Testis (tissue), 2 donors: ENCODE measurements at regions not wholly inside any gene's neighbourhood (a gene's known extent, or its start where the extent isn't known, plus 50 kb on each side); places are given as distances from the start of the nearest gene placed in this dataset.
"Not testable (repeated sequence)": the region's sequence is repeated elsewhere in the genome, so short reads cannot be mapped to it uniquely, and the experiment has no call there.

Experiments
- DNase-seq: peaks from one replicate; pipeline ENCODE4 v3.0.0-alpha.2; 2019
- H3K27ac ChIP-seq, 2 donors: fragments of 200-600 bp; sonication (generic); one replicate each; pipeline ENCODE4 v1.5.1; 2019
- H3K27me3 ChIP-seq: fragments of 200-600 bp; sonication (generic); one replicate; pipeline ENCODE4 v1.5.1; 2019
- H3K36me3 ChIP-seq: fragments of 200-600 bp; sonication (generic); one replicate; pipeline ENCODE4 v1.5.1; 2017; ENCODE audit warnings: low read depth; ENCODE audit errors: missing control alignments
- H3K4me1 ChIP-seq: fragments of 200-600 bp; sonication (generic); one replicate; pipeline ENCODE4 v1.5.1; 2019
- H3K4me3 ChIP-seq, 2 donors: fragments of 200-600 bp; sonication (generic); one replicate each; pipeline ENCODE4 v1.5.1; 2017 to 2019
- H3K9me3 ChIP-seq: fragments of 200-600 bp; sonication (generic); one replicate; pipeline ENCODE4 v1.5.1; 2017
- POLR2A ChIP-seq: fragments of 450-650 bp; IDR thresholded peaks from one replicate; pipeline ENCODE4 v1.6.1; 2017; ENCODE audit warnings: antibody characterized with exemption, mild to moderate bottlenecking, moderate library complexity
- WGBS, 2 donors: methylation state at CpG; one replicate each; pipeline ENCODE4 v1.1.5; 2018; 5-methylcytosine and 5-hydroxymethylcytosine counted together
- intact Hi-C: fragments of 100-400 bp; cut with DNase I; formaldehyde crosslinking; loops from one replicate; pipeline ENCODE4 v1.15.1; 2023; ENCODE audit warnings: low total_unique reads
- TF ChIP-seq, protein P1 (sequence below), 3 experiments: fragments of 450-650 bp in 2 of 3; fragments of 200-600 bp in 1 of 3; sonication (generic) in 1 of 3; IDR thresholded peaks; one replicate each; pipeline ENCODE4 v1.5.1; 2016 to 2019; ENCODE audit warnings: antibody characterized with exemption in 3 of 3, mild to moderate bottlenecking in 2 of 3, moderate library complexity in 1 of 3

DNA sequence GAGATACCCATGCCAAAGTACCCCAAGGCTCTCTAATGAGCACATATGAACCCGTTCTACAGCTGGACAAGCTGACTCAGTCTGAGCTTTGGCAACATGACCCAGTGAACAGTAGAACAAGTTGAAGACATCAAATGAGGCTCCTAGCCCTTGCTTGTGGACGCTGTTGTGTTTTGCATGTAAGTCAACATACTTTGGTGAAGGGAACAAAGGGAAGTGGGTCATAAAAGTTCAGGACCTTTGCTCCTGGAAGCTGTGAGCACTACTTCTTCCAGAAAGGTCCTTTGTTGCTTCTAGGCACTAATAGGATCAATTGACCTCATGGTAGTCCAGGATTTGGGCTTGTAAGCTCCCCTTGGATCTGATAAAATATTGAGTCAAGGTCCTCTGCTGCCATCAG lies 613.5 kb upstream of the TBX3 start:
- H3K9me3 ChIP-seq = no peaks in the 10 kb centered on the region
- no peak overlapping the region for H3K4me3 ChIP-seq
- intact Hi-C loops = no loop called here
- WGBS, 2 donors = 89 to 91% methylated on average over 2 of the region's 2 CpGs
- DNase-seq = no peak
- no peak overlapping the region for H3K27ac ChIP-seq
- no peaks in the 10 kb centered on the region for H3K4me1 ChIP-seq
- H3K27me3 ChIP-seq = no peaks in the 10 kb centered on the region
- TF ChIP-seq, protein P1, sequence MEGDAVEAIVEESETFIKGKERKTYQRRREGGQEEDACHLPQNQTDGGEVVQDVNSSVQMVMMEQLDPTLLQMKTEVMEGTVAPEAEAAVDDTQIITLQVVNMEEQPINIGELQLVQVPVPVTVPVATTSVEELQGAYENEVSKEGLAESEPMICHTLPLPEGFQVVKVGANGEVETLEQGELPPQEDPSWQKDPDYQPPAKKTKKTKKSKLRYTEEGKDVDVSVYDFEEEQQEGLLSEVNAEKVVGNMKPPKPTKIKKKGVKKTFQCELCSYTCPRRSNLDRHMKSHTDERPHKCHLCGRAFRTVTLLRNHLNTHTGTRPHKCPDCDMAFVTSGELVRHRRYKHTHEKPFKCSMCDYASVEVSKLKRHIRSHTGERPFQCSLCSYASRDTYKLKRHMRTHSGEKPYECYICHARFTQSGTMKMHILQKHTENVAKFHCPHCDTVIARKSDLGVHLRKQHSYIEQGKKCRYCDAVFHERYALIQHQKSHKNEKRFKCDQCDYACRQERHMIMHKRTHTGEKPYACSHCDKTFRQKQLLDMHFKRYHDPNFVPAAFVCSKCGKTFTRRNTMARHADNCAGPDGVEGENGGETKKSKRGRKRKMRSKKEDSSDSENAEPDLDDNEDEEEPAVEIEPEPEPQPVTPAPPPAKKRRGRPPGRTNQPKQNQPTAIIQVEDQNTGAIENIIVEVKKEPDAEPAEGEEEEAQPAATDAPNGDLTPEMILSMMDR (IDR thresholded peaks at IDR 0.05) = no peak
- TF ChIP-seq POLR2A = no peak
- H3K36me3 ChIP-seq = no peaks in the 10 kb centered on the region

DNA sequence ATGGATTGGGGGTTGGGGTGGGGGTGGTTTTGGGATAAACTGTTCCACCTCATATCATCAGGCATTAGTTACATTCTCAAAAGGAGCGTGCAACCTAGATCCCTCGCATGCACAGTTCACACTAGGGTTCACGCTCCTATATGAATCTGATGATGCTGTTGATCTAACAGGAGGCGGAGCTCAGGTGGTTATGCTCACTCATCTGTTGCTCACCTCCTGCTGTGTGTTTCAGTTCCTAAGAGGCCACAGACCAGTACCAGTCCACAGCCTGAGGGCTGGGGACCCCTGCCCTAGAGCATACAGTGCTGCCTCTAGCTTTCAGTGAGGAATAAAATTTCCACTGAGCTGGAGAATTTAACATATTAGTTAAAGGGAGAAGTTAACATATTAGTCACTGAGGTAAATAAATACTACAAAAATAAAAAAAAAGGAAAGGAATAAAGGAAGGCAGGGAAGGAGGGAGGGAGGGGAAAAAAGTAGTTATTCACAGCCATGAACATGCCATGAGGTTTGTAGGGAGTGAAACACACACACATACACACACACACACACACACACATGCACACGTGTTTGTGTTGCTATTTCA lies 612.7 kb upstream of the TBX3 start:
- 87 to 92% methylated on average over 5 of the region's 5 CpGs for WGBS, 2 donors
- no peak overlapping the region for H3K27ac ChIP-seq
- H3K9me3 ChIP-seq = no peaks in the 10 kb centered on the region
- no peaks in the 10 kb centered on the region for H3K36me3 ChIP-seq
- H3K4me1 ChIP-seq = no peaks in the 10 kb centered on the region
- H3K4me3 ChIP-seq = no peak overlapping the region
- DNase-seq = no peak
- intact Hi-C loops = no loop called here
- no peak for TF ChIP-seq POLR2A
- TF ChIP-seq, protein P1 (IDR thresholded peaks at IDR 0.05) = no peak
- no peaks in the 10 kb centered on the region for H3K27me3 ChIP-seq

DNA sequence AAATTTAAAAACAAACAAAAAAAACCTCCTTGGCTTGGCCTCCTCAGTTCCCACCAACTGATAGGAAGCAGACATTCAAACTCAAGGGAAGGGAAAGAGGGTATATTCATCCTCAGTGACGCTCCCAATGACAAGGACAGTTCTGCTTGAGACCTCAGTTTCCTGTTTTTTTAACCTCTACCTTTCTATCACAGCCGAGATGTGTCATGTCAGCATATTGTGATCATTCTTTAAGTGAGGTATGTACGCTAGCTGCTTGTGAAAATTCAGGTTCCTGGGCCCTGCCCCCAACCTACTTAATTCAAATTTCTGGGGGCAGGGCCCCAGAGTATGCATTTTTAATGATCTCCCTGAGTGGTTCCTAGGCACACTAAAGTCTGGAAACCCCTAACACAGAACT lies 611.9 kb upstream of the TBX3 start:
- Histone ChIP-seq H3K36me3 (no peaks in the 10 kb centered on the region), H3K4me3 (no peak overlapping the region), H3K27me3 (no peaks in the 10 kb centered on the region), H3K27ac (no peak overlapping the region), H3K9me3 (no peaks in the 10 kb centered on the region), H3K4me1 (no peaks in the 10 kb centered on the region)
- intact Hi-C loops = no loop called here
- no peak for TF ChIP-seq POLR2A
- TF ChIP-seq, protein P1 (IDR thresholded peaks at IDR 0.05) = no peak
- 86 to 91% methylated on average over 3 of the region's 3 CpGs for WGBS, 2 donors
- DNase-seq = no peak

DNA sequence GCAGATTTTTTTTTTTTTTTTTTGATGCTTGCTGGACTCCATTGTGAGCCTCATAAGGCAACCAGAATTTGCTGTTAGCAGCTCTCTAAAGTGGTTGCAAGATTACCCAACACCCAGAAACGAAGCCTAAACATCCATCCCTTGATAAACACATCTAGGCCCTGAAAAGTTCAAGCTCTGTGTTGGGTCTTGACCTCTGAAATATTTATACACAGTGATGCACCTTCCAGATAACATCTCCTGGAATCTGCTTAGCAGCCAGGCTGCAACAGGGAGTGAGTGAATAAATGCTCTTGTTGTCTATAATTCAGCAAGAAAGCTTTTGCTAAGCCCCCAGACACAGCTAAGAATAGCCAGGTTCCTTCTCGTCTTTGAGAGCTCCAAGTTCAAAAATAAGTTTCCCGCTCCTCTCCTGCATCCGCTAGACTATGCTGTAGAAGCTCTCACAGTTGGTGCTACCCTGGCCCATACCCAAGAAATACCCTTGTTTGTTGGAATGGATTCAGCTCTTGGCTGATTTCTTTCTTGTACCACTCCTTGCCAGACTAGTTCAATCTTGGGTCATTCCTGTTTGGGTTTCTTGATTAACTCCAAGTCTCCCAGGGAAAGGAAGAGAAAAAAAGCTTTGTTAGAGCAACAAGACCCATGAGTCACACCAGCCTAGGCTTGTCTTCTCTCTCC lies 610.6 kb upstream of the TBX3 start:
- no peaks in the 10 kb centered on the region for H3K27me3 ChIP-seq
- H3K4me3 ChIP-seq = no peak overlapping the region
- H3K27ac ChIP-seq = no peak overlapping the region
- no peak for DNase-seq
- H3K9me3 ChIP-seq = no peaks in the 10 kb centered on the region
- TF ChIP-seq POLR2A = no peak
- TF ChIP-seq, protein P1 (IDR thresholded peaks at IDR 0.05) = no peak
- 76 to 83% methylated on average over 4 of the region's 4 CpGs for WGBS, 2 donors
- H3K36me3 ChIP-seq = no peaks in the 10 kb centered on the region
- intact Hi-C loops = no loop called here
- H3K4me1 ChIP-seq = no peaks in the 10 kb centered on the region

DNA sequence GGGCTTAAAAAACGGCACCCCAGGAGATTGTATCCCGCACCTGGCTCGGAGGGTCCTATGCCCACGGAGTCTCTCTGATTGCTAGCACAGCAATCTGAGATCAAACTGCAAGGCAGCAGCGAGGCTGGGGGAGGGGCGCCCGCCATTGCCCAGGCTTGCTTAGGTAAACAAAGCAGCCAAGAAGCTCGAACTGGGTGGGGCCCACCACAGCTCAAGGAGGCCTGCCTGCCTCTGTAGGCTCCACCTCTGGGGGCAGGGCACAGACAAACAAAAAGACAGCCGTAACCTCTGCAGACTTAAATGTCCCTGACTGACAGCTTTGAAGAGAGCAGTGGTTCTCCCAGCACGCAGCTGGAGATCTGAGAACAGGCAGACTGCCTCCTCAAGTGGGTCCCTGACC lies 601.5 kb upstream of the TBX3 start:
- H3K4me3 ChIP-seq, H3K27me3 ChIP-seq, H3K36me3 ChIP-seq, DNase-seq, H3K27ac ChIP-seq, H3K4me1 ChIP-seq, intact Hi-C loops, H3K9me3 ChIP-seq: not testable (repeated sequence)
- WGBS, 2 donors = 68 to 70% methylated on average over 9 to 10 of the region's 10 CpGs
